Mesenchymal stem cell (in vitro differentiated cells and primary cell): ENCODE measurements at regions not wholly inside any gene's neighbourhood (a gene's known extent, or its start where the extent isn't known, plus 50 kb on each side); places are given as distances from the start of the nearest gene placed in this dataset.

Source experiments
- DNase-seq: peaks from one replicate; pipeline ENCODE4 v3.0.0-alpha.2; 2013
- H2AFZ ChIP-seq: one replicate; pipeline ENCODE4 v1.6.1; 2013; ENCODE audit warnings: low read depth, mild to moderate bottlenecking, control low read depth, inconsistent platforms, low read length, moderate library complexity
- H2AK5ac ChIP-seq: 2 replicates; pipeline ENCODE4 v1.6.1; 2013; ENCODE audit warnings: low read length, moderate library complexity, mild to moderate bottlenecking, inconsistent platforms; ENCODE audit not compliant: severe bottlenecking
- H2BK120ac ChIP-seq: one replicate; pipeline ENCODE4 v1.6.1; 2013; ENCODE audit warnings: low read depth, mild to moderate bottlenecking, inconsistent platforms, low read length, moderate library complexity
- H2BK12ac ChIP-seq, 2 experiments: one replicate each; pipeline ENCODE4 v1.6.1; 2013; ENCODE audit warnings: inconsistent platforms in 2 of 2, low read length in 2 of 2, mild to moderate bottlenecking in 2 of 2, moderate library complexity in 2 of 2, control low read depth in 1 of 2
- H2BK15ac ChIP-seq: one replicate; pipeline ENCODE4 v1.6.1; 2013; ENCODE audit warnings: mild to moderate bottlenecking, low read depth, inconsistent platforms; ENCODE audit not compliant: poor library complexity, severe bottlenecking
- H2BK5ac ChIP-seq: 2 replicates; pipeline ENCODE4 v1.6.1; 2013; ENCODE audit warnings: low read depth, mild to moderate bottlenecking, low read length, control low read depth, inconsistent platforms; ENCODE audit not compliant: poor library complexity, severe bottlenecking
- H3K14ac ChIP-seq, 2 experiments: one replicate each; pipeline ENCODE4 v1.6.1; 2013; ENCODE audit warnings: inconsistent platforms in 2 of 2, low read length in 2 of 2, control low read depth in 1 of 2, mild to moderate bottlenecking in 1 of 2, moderate library complexity in 1 of 2
- H3K18ac ChIP-seq, 2 experiments: one replicate each; pipeline ENCODE4 v1.6.1; 2013; ENCODE audit warnings: inconsistent platforms in 2 of 2, low read length in 2 of 2, control low read depth in 1 of 2, low read depth in 1 of 2, mild to moderate bottlenecking in 1 of 2
- H3K23ac ChIP-seq, 2 experiments: one replicate each; pipeline ENCODE4 v1.6.1; 2013; ENCODE audit warnings: inconsistent platforms in 2 of 2, low read length in 2 of 2, mild to moderate bottlenecking in 2 of 2, moderate library complexity in 2 of 2, control low read depth in 1 of 2
- H3K27ac ChIP-seq: 2 replicates; pipeline ENCODE4 v1.5.1; 2013; ENCODE audit warnings: mild to moderate bottlenecking, moderate library complexity, low read length, control low read depth, inconsistent platforms; ENCODE audit not compliant: poor library complexity, severe bottlenecking
- H3K27me3 ChIP-seq, 2 experiments: 2 replicates each; pipeline versions ENCODE4 v1.6.1 to v1.7.0; 2013; ENCODE audit warnings: low read length in 2 of 2, mild to moderate bottlenecking in 2 of 2, moderate library complexity in 2 of 2, control low read depth in 1 of 2, inconsistent platforms in 1 of 2; ENCODE audit not compliant: control insufficient read depth in 1 of 2, insufficient read depth in 1 of 2
- H3K36me3 ChIP-seq, 2 experiments: 2 replicates each; pipeline versions ENCODE4 v1.6.1 to v1.7.0; 2013; ENCODE audit warnings: low read length in 2 of 2, control low read depth in 1 of 2, inconsistent platforms in 1 of 2, low read depth in 1 of 2, mild to moderate bottlenecking in 1 of 2; ENCODE audit not compliant: insufficient read depth in 2 of 2, control insufficient read depth in 1 of 2
- H3K4ac ChIP-seq, 2 experiments: one replicate each; pipeline ENCODE4 v1.6.1; 2013; ENCODE audit warnings: inconsistent platforms in 2 of 2, low read length in 2 of 2, mild to moderate bottlenecking in 2 of 2, moderate library complexity in 2 of 2, control low read depth in 1 of 2, low read depth in 1 of 2
- H3K4me1 ChIP-seq: 2 replicates; pipeline ENCODE4 v1.6.1; 2013; ENCODE audit warnings: low read depth, low read length, control low read depth; ENCODE audit not compliant: control insufficient read depth, insufficient read depth
- H3K4me2 ChIP-seq: 2 replicates; pipeline ENCODE4 v1.6.1; 2013; ENCODE audit warnings: low read length, mild to moderate bottlenecking, inconsistent platforms; ENCODE audit not compliant: poor library complexity, severe bottlenecking
- H3K4me3 ChIP-seq, 2 experiments: 2 replicates each; pipeline versions ENCODE4 v1.5.1 to v1.7.0; 2013; ENCODE audit warnings: low read length in 2 of 2, mild to moderate bottlenecking in 2 of 2, control low read depth in 1 of 2, low read depth in 1 of 2; ENCODE audit not compliant: insufficient read depth in 1 of 2
- H3K79me1 ChIP-seq: replicated peaks from 2 replicates; pipeline ENCODE4 v1.6.1; 2013; ENCODE audit warnings: mild to moderate bottlenecking, control low read depth, low read length, inconsistent platforms; ENCODE audit not compliant: poor library complexity, severe bottlenecking
- H3K9ac ChIP-seq: 2 replicates; pipeline ENCODE4 v1.7.0; 2013; ENCODE audit warnings: mild to moderate bottlenecking, low read length, moderate library complexity
- H3K9me3 ChIP-seq: 2 replicates; pipeline ENCODE4 v1.7.0; 2013; ENCODE audit warnings: mild to moderate bottlenecking, low read length; ENCODE audit not compliant: control insufficient read depth
- H4K8ac ChIP-seq: one replicate; pipeline ENCODE4 v1.6.1; 2013; ENCODE audit warnings: inconsistent platforms, mild to moderate bottlenecking, low read length, moderate library complexity
- H4K91ac ChIP-seq: one replicate; pipeline ENCODE4 v1.6.1; 2013; ENCODE audit warnings: mild to moderate bottlenecking, low read length, inconsistent platforms
- WGBS: methylation state at CpG from one replicate; pipeline ENCODE4 v1.1.7; 2013; ENCODE audit warnings: mixed read lengths; 5-methylcytosine and 5-hydroxymethylcytosine counted together

- Histone ChIP-seq H3K4ac (no peak overlapping the region), H3K27ac (no peak overlapping the region), H3K27me3 (no peaks in the 10 kb centered on the region), H2BK120ac (no peak overlapping the region), H3K9ac (no peak overlapping the region), H3K4me1 (no peaks in the 10 kb centered on the region), H3K36me3 (no peaks in the 10 kb centered on the region), H2BK15ac (no peak overlapping the region), H3K4me3 (no peak overlapping the region), H4K8ac (no peak overlapping the region), H3K4me2 (no peak overlapping the region), H3K18ac (no peak overlapping the region), H2AFZ (no peak overlapping the region), H4K91ac (no peak overlapping the region), H3K79me1 (no peaks in the 10 kb centered on the region), H3K14ac (no peak overlapping the region), H2BK12ac (no peak overlapping the region), H3K9me3 (no peaks in the 10 kb centered on the region), H3K23ac (no peak overlapping the region), H2AK5ac (no peak overlapping the region), H2BK5ac (no peak overlapping the region)
- no peak for DNase-seq
- 60% methylated on average over 2 of the region's 2 CpGs for WGBS
These were observed 78.3 kb downstream of the ELAPOR2 start for GRCh38 chr7:86981127-86981526.

- no peak overlapping the region for H2AK5ac ChIP-seq
- H3K9me3 ChIP-seq = no peaks in the 10 kb centered on the region
- no peak for DNase-seq
- no peaks in the 10 kb centered on the region for H3K27me3 ChIP-seq
- no peak overlapping the region for H3K4me3 ChIP-seq
- H2BK12ac ChIP-seq = no peak overlapping the region
- H3K36me3 ChIP-seq = no peaks in the 10 kb centered on the region
- no peak overlapping the region for H2AFZ ChIP-seq
- H3K23ac ChIP-seq = no peak overlapping the region
- no peaks in the 10 kb centered on the region for H3K79me1 ChIP-seq
- no peak overlapping the region for H3K9ac ChIP-seq
- H3K14ac ChIP-seq = no peak overlapping the region
- no peak overlapping the region for H3K4me2 ChIP-seq
- H3K4me1 ChIP-seq = no peaks in the 10 kb centered on the region
- no peak overlapping the region for H3K4ac ChIP-seq
- no peak overlapping the region for H4K8ac ChIP-seq
- WGBS = 80% methylated on average over 3 of the region's 3 CpGs
- H3K18ac ChIP-seq = no peak overlapping the region
- no peak overlapping the region for H2BK5ac ChIP-seq
- no peak overlapping the region for H4K91ac ChIP-seq
- no peak overlapping the region for H2BK15ac ChIP-seq
- H2BK120ac ChIP-seq = no peak overlapping the region
- H3K27ac ChIP-seq = no peak overlapping the region
These were observed 79.2 kb downstream of the ELAPOR2 start for GRCh38 chr7:86980223-86980622.

- no peak overlapping the region for H3K14ac ChIP-seq
- H4K91ac ChIP-seq = no peak overlapping the region
- no peak overlapping the region for H3K4me3 ChIP-seq
- no peaks in the 10 kb centered on the region for H3K36me3 ChIP-seq
- H2BK5ac ChIP-seq = no peak overlapping the region
- no peak overlapping the region for H2AK5ac ChIP-seq
- no peak overlapping the region for H3K18ac ChIP-seq
- no peak overlapping the region for H3K4ac ChIP-seq
- H3K9ac ChIP-seq = no peak overlapping the region
- H3K9me3 ChIP-seq = no peaks in the 10 kb centered on the region
- no peak overlapping the region for H2BK15ac ChIP-seq
- no peaks in the 10 kb centered on the region for H3K4me1 ChIP-seq
- H3K79me1 ChIP-seq = no peaks in the 10 kb centered on the region
- no peak overlapping the region for H3K23ac ChIP-seq
- H3K27ac ChIP-seq = no peak overlapping the region
- no peak overlapping the region for H2AFZ ChIP-seq
- WGBS = 48% methylated on average over 2 of the region's 3 CpGs
- H2BK12ac ChIP-seq = no peak overlapping the region
- DNase-seq = no peak
- H3K4me2 ChIP-seq = no peak overlapping the region
- no peaks in the 10 kb centered on the region for H3K27me3 ChIP-seq
- no peak overlapping the region for H4K8ac ChIP-seq
- H2BK120ac ChIP-seq = no peak overlapping the region
These were observed 80.5 kb downstream of the ELAPOR2 start for GRCh38 chr7:86978808-86979506.

GRCh38 chr7:86976958-86977357 is 82.5 kb downstream of the ELAPOR2 start:
- no peak overlapping the region for H2BK15ac ChIP-seq
- no peak overlapping the region for H3K14ac ChIP-seq
- H3K27me3 ChIP-seq = no peaks in the 10 kb centered on the region
- H3K9me3 ChIP-seq = no peaks in the 10 kb centered on the region
- H3K9ac ChIP-seq = no peak overlapping the region
- H2AK5ac ChIP-seq = no peak overlapping the region
- H3K23ac ChIP-seq = no peak overlapping the region
- no peak overlapping the region for H3K4me3 ChIP-seq
- DNase-seq = no peak
- H3K4me1 ChIP-seq = no peaks in the 10 kb centered on the region
- no peak overlapping the region for H3K18ac ChIP-seq
- H2AFZ ChIP-seq = no peak overlapping the region
- no peaks in the 10 kb centered on the region for H3K79me1 ChIP-seq
- no peak overlapping the region for H2BK5ac ChIP-seq
- no peaks in the 10 kb centered on the region for H3K36me3 ChIP-seq
- no peak overlapping the region for H4K91ac ChIP-seq
- no peak overlapping the region for H2BK12ac ChIP-seq
- H3K4me2 ChIP-seq = no peak overlapping the region
- no peak overlapping the region for H2BK120ac ChIP-seq
- no peak overlapping the region for H3K27ac ChIP-seq
- 96% methylated on average over 2 of the region's 3 CpGs for WGBS
- no peak overlapping the region for H3K4ac ChIP-seq
- no peak overlapping the region for H4K8ac ChIP-seq
